ENCODE measurements at regions not wholly inside any gene's neighbourhood (a gene's known extent, or its start where the extent isn't known, plus 50 kb on each side); places are given as distances from the start of the nearest gene placed in this dataset.

DNA sequence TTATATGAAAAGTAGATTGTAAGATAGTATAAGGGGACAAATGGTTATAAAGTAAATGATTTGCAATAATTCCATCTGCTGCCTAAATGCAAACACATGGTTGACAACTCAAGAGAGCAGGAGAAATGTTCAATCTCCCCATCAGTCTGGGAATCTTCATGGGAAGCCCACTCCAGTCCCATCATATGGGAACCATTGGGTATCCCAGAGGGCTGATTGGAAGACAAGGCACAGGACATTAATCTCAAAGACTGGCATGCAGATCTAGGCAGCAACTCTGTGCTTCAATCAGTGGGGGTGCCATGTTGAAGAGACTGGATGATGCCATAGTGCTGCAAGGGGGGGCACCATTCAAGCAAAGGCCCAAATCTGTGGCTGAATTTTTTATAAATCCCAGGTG is 193.1 kb upstream of the PDE4D start:
- TF ChIP-seq POLR2AphosphoS5 (IDR thresholded peaks at IDR 0.05; ENCODE audit: low read depth, low read length): no peak
- TF ChIP-seq ZFP36 (IDR thresholded peaks at IDR 0.05; ENCODE audit: borderline replicate concordance, low read depth, low read length, partially characterized antibody): no peak
- no peak for TF ChIP-seq BHLHE40 (IDR thresholded peaks at IDR 0.05; ENCODE audit: low read length)
- TF ChIP-seq FOXJ3 (CRISPR knock-in tag; IDR thresholded peaks at IDR 0.05; ENCODE audit: borderline replicate concordance): no peak
